ENCODE measurements at regions not wholly inside any gene's neighbourhood (a gene's known extent, or its start where the extent isn't known, plus 50 kb on each side); places are given as distances from the start of the nearest gene placed in this dataset.

- no peaks in the 10 kb centered on the region for H3K4me1 ChIP-seq (ENCODE audit: insufficient read depth, low read length)
- no peaks in the 10 kb centered on the region for H3K27me3 ChIP-seq (ENCODE audit: insufficient read depth, low read length)
- no peak overlapping the region for H2AFZ ChIP-seq (ENCODE audit: low read depth, low read length)
- H3K9me3 ChIP-seq (ENCODE audit: low read length) = no peaks in the 10 kb centered on the region
- no peaks in the 10 kb centered on the region for H3K36me3 ChIP-seq (ENCODE audit: insufficient read depth, low read length)
- H3K4me3 ChIP-seq (ENCODE audit: low read length) = no peak overlapping the region
These were observed 263.0 kb upstream of the TOPAZ1 start for GRCh38 chr3:43978708-43979107.

- no peaks in the 10 kb centered on the region for H3K27me3 ChIP-seq (ENCODE audit: insufficient read depth, low read length)
- no peaks in the 10 kb centered on the region for H3K36me3 ChIP-seq (ENCODE audit: insufficient read depth, low read length)
- no peaks in the 10 kb centered on the region for H3K9me3 ChIP-seq (ENCODE audit: low read length)
- H3K4me1 ChIP-seq (ENCODE audit: insufficient read depth, low read length) = no peaks in the 10 kb centered on the region
- H3K4me3 ChIP-seq (ENCODE audit: low read length) = no peak overlapping the region
- H2AFZ ChIP-seq (ENCODE audit: low read depth, low read length) = no peak overlapping the region
These were observed 262.0 kb upstream of the TOPAZ1 start for GRCh38 chr3:43979645-43980044.

DNA sequence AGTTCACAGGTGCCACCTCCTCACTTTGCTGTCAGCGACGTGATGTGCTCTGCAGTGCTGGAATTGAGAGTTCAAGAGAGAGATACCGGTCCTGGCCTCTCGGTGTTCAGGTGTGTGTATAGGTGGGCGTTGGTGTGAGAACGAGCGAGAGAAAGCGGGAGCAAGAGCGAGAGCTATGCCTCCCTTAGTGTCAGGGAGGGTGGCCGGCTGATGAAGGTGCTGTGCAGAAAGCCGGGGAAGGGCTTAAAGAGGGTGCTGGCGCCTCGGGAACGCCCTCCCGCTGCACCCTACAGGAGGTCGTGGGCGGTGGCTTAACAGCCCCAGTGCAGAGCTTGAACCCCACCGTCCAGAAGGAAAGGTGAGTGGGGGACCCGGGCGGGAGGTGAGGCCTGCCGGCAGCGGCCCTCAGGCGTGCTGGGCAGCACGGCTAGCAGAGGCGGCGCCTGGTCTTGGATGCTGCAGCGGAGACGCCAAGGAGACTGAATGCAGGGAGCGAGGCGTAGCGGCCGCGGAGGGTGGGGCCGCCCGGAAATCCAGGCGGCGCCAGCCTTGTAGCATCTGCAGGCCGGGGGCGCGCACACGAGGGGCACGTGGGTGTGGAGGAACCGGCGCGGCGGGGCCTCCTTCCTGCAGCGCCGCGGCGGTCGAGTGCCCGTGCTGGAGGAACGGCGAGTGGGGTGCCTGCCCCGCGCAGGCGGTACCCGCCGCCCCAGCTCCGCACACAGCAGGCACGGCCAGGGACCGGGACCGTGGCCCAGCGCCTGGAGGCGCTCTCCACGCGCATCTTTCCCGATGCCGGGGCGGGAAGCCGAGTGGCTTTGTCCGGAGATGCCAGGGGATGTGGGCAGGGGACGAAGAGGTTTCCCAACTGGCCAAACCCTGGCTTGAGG is 246.8 kb upstream of the TOPAZ1 start:
- H3K9me3 ChIP-seq (ENCODE audit: low read length) = no peaks in the 10 kb centered on the region
- H2AFZ ChIP-seq (ENCODE audit: low read depth, low read length) = peak overlapping the region; percentile 65
- H3K27me3 ChIP-seq (ENCODE audit: insufficient read depth, low read length) = peaks cover 67% of the 10 kb centered on the region
- peak overlapping the region; percentile 28 for H3K4me3 ChIP-seq (ENCODE audit: low read length)
- H3K36me3 ChIP-seq (ENCODE audit: insufficient read depth, low read length) = no peaks in the 10 kb centered on the region
- H3K4me1 ChIP-seq (ENCODE audit: insufficient read depth, low read length) = peaks cover 17% of the 10 kb centered on the region

DNA sequence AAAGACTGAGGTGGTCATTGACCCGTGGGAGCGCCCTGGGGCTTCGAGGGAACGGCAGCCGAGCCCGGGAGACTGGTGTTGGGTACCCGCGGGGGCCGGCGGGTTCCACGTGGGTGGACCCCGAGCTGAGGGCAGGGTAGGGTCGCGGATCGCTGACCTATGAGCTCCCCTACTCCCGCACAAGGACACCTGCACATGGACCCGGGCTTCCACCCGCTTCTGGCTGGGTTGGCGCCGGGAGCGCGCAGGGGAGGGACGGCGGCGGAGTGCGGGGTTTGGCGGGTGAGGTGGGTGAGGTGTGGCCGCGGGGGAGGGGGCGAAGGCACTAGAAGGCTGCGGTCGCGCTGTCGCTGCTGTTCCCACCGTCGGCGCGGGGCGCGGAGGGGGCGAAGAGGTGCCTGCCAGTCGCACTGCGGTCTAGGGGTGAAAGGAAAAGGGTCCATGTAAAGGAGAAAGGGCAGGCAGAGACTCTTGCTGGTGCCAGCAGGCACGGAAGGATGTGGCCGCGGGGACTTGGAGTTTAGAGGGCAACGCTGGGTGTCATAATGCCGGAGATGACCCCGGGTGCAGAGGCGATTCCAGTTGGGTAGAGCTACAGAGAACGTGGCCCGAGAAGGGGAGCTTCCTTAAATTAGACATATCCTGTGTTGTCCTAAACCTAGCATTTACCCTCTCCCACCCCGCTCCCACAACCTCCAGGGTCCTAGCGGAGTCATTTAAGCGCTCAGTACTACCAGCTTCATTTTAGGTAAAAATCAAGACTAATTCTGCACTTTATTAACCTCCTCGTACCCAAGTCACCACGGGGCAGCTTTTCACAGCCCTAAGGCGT is 245.9 kb upstream of the TOPAZ1 start:
- Histone ChIP-seq H3K9me3 (ENCODE audit: low read length) (peaks cover 3% of the 10 kb centered on the region), H3K4me3 (ENCODE audit: low read length) (no peak overlapping the region), H3K36me3 (ENCODE audit: insufficient read depth, low read length) (no peaks in the 10 kb centered on the region), H3K4me1 (ENCODE audit: insufficient read depth, low read length) (peaks cover 17% of the 10 kb centered on the region), H3K27me3 (ENCODE audit: insufficient read depth, low read length) (peaks cover 74% of the 10 kb centered on the region), H2AFZ (ENCODE audit: low read depth, low read length) (peak overlapping the region; percentile 65)

GRCh38 chr3:43996379-43997301 is 245.0 kb upstream of the TOPAZ1 start:
- no peak overlapping the region for H3K4me3 ChIP-seq (ENCODE audit: low read length)
- peaks cover 79% of the 10 kb centered on the region for H3K27me3 ChIP-seq (ENCODE audit: insufficient read depth, low read length)
- H2AFZ ChIP-seq (ENCODE audit: low read depth, low read length) = no peak overlapping the region
- H3K9me3 ChIP-seq (ENCODE audit: low read length) = peaks cover 3% of the 10 kb centered on the region
- H3K36me3 ChIP-seq (ENCODE audit: insufficient read depth, low read length) = no peaks in the 10 kb centered on the region
- H3K4me1 ChIP-seq (ENCODE audit: insufficient read depth, low read length) = peaks cover 17% of the 10 kb centered on the region

GRCh38 chr3:43997316-43997715 is 244.4 kb upstream of the TOPAZ1 start:
- H3K4me3 ChIP-seq (ENCODE audit: low read length) = no peak overlapping the region
- H2AFZ ChIP-seq (ENCODE audit: low read depth, low read length) = no peak overlapping the region
- peaks cover 83% of the 10 kb centered on the region for H3K27me3 ChIP-seq (ENCODE audit: insufficient read depth, low read length)
- no peaks in the 10 kb centered on the region for H3K36me3 ChIP-seq (ENCODE audit: insufficient read depth, low read length)
- peaks cover 17% of the 10 kb centered on the region for H3K4me1 ChIP-seq (ENCODE audit: insufficient read depth, low read length)
- peaks cover 3% of the 10 kb centered on the region for H3K9me3 ChIP-seq (ENCODE audit: low read length)

GRCh38 chr3:43997788-43998369 is 243.8 kb upstream of the TOPAZ1 start:
- Histone ChIP-seq H3K4me1 (ENCODE audit: insufficient read depth, low read length) (peaks cover 17% of the 10 kb centered on the region), H3K36me3 (ENCODE audit: insufficient read depth, low read length) (no peaks in the 10 kb centered on the region), H2AFZ (ENCODE audit: low read depth, low read length) (no peak overlapping the region), H3K9me3 (ENCODE audit: low read length) (peaks cover 3% of the 10 kb centered on the region), H3K27me3 (ENCODE audit: insufficient read depth, low read length) (peaks cover 83% of the 10 kb centered on the region), H3K4me3 (ENCODE audit: low read length) (no peak overlapping the region)

DNA sequence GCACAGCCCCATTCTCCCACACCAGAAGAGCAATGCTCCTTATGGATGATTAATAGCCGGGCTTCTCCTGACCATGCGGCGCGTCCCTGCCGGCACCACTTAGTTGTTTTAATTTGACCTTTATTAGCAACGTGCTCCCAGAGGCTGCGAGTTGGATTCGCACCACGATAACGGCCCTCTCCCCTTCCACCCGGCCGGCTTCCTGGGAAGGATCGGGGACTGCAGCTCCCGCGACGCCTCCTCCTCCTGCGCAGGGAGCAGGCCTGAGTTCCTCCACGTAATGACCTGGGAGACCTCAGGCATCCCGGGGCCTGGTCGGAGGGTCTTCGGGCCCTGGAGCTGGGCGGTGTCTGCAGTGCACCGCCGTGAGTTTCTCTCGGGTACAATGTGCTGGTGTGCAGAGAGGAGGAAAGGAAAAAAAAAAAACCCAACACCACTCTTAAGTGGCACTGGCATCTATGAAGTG is 243.3 kb upstream of the TOPAZ1 start:
- peaks cover 79% of the 10 kb centered on the region for H3K27me3 ChIP-seq (ENCODE audit: insufficient read depth, low read length)
- H2AFZ ChIP-seq (ENCODE audit: low read depth, low read length) = peak overlapping the region; percentile 82
- H3K36me3 ChIP-seq (ENCODE audit: insufficient read depth, low read length) = no peaks in the 10 kb centered on the region
- H3K4me1 ChIP-seq (ENCODE audit: insufficient read depth, low read length) = peaks cover 17% of the 10 kb centered on the region
- H3K4me3 ChIP-seq (ENCODE audit: low read length) = peak overlapping the region; percentile 36
- H3K9me3 ChIP-seq (ENCODE audit: low read length) = peaks cover 3% of the 10 kb centered on the region

DNA sequence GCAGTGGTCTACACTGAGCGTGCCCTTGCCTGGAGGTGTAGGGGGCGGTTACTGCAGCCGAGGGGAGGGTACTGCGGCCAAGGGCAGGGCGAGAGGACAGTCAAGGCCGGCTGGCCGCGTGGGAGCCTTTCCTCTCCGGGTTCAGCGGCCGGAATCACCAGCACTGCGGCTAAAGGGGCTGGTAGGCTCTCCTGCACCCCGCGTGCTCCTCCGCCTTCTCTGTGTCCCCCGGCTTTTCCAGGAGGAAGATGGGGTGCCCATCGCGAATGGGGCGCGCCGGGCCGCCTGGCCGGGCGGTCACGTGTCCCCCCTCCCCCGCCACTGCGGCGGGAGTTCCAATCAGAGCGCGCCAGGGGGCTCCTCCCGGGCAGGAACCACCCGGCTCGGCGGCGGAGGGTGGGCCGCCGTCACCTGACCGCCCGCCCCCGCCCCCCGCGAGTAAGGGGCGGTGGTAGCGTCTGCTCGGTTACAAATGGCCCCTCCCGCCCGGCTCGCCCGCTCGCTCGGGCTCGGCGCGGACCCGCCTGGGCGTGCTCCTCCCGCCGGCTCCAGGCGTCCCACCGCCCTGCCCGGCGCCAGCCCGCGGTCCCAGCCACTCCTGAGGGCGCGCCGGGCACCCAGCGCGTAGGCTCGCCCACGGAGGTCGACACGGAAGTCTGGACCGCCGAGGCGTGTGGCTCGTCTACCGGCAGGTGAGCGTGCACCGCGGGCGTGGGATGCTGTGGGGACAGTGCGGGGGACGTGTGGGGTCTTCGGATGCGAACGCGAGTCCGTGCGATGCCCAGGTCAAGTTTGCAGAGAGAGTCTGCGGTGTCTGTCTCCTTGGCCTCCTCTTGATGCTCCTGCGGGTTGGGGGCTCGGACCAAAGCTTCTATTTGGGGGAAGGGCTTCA is 242.6 kb upstream of the TOPAZ1 start:
- H2AFZ ChIP-seq (ENCODE audit: low read depth, low read length) = peak overlapping the region; percentile 82
- H3K27me3 ChIP-seq (ENCODE audit: insufficient read depth, low read length) = peaks cover 76% of the 10 kb centered on the region

GRCh38 chr3:43999728-44000319 is 241.9 kb upstream of the TOPAZ1 start:
- peaks cover 13% of the 10 kb centered on the region for H3K4me1 ChIP-seq (ENCODE audit: insufficient read depth, low read length)
- peak overlapping the region; percentile 82 for H2AFZ ChIP-seq (ENCODE audit: low read depth, low read length)
- H3K36me3 ChIP-seq (ENCODE audit: insufficient read depth, low read length) = no peaks in the 10 kb centered on the region
- H3K4me3 ChIP-seq (ENCODE audit: low read length) = peak overlapping the region; percentile 36
- peaks cover 3% of the 10 kb centered on the region for H3K9me3 ChIP-seq (ENCODE audit: low read length)
- H3K27me3 ChIP-seq (ENCODE audit: insufficient read depth, low read length) = peaks cover 73% of the 10 kb centered on the region

More for the DNA sequence above, 242.6 kb upstream of the TOPAZ1 start:
- Histone ChIP-seq H3K36me3 (ENCODE audit: insufficient read depth, low read length) (no peaks in the 10 kb centered on the region), H3K4me3 (ENCODE audit: low read length) (peak overlapping the region; percentile 36), H3K4me1 (ENCODE audit: insufficient read depth, low read length) (peaks cover 17% of the 10 kb centered on the region), H3K9me3 (ENCODE audit: low read length) (peaks cover 3% of the 10 kb centered on the region)

DNA sequence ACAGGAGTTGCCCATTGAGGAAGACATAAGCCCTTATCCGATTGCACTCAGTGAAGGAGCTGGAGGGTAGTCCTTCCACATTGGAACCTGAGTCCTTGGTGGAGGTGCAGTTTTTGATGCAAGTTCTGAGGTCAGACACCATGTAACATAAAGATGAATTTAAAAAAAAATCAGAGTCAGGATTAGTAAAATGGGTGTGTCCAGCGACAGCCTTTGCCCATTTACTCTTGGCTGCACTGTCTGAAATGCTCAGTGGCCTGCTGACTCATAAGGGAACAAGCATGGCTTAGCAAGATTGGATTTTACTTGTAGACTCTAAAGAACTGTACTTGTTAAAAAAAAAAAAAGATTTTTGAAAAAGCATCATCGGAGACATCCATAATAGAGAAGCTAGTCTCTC is 241.1 kb upstream of the TOPAZ1 start:
- Histone ChIP-seq H3K9me3 (ENCODE audit: low read length) (peaks cover 3% of the 10 kb centered on the region), H3K27me3 (ENCODE audit: insufficient read depth, low read length) (peaks cover 69% of the 10 kb centered on the region), H3K4me1 (ENCODE audit: insufficient read depth, low read length) (peaks cover 7% of the 10 kb centered on the region), H3K36me3 (ENCODE audit: insufficient read depth, low read length) (no peaks in the 10 kb centered on the region), H2AFZ (ENCODE audit: low read depth, low read length) (no peak overlapping the region), H3K4me3 (ENCODE audit: low read length) (no peak overlapping the region)

Data from neuron (in vitro differentiated cells).